SK-N-SH (cell line): ENCODE measurements at regions not wholly inside any gene's neighbourhood (a gene's known extent, or its start where the extent isn't known, plus 50 kb on each side); places are given as distances from the start of the nearest gene placed in this dataset.

Experiments used
- CTCF ChIA-PET: fragments of 300-600, 350-600 bp; formaldehyde crosslinking; extraction: SDS; loops from one replicate; lab custom pipeline; 2021; lab: Yijun Ruan, JAX
- POLR2A ChIA-PET: fragments of 350-600 bp; sonication (Branson Sonifier 250); formaldehyde crosslinking; extraction: SDS; loops from one replicate; lab custom pipeline; 2020; ENCODE audit warnings: antibody characterized with exemption, inconsistent platforms; lab: Yijun Ruan, JAX
- DNase-seq: peaks from one replicate; pipeline ENCODE4 v3.0.0; 2012
- H2AFZ ChIP-seq: fragments of 200-600 bp; sonication (generic); 2 replicates; pipeline ENCODE4 v1.8.1; 2016; ENCODE audit warnings: antibody characterized with exemption, mild to moderate bottlenecking, low read depth
- H3F3A ChIP-seq: fragments of 200-600 bp; sonication (generic); replicated peaks from 2 replicates; pipeline ENCODE3; 2016; ENCODE audit warnings: antibody characterized with exemption, mild to moderate bottlenecking; ENCODE audit not compliant: insufficient read depth
- H3K27ac ChIP-seq, 2 experiments: fragments of 200-500 bp in 1 of 2; fragments of 200-600 bp in 1 of 2; sonication (Bioruptor generic) in 1 of 2; sonication (generic), shearing (Covaris generic) in 1 of 2; 2 replicates each; pipeline versions ENCODE4 v1.5.1 to v1.6.1; 2014 to 2016; ENCODE audit warnings: low read depth in 2 of 2, inconsistent platforms in 1 of 2, low read length in 1 of 2, mild to moderate bottlenecking in 1 of 2, mixed read lengths in 1 of 2
- H3K27me3 ChIP-seq: fragments of 200-600 bp; sonication (generic), shearing (Covaris generic); 2 replicates; pipeline ENCODE4 v1.6.1; 2016; ENCODE audit warnings: mixed run types; ENCODE audit not compliant: insufficient read depth
- H3K36me3 ChIP-seq, 2 experiments: fragments of 200-500 bp in 1 of 2; fragments of 200-600 bp in 1 of 2; sonication (Bioruptor generic) in 1 of 2; sonication (generic) in 1 of 2; replicated peaks in 1 of 2; 2 replicates each; pipeline versions ENCODE3 to v1.5.1; 2014 to 2016; ENCODE audit warnings: low read length in 1 of 2, mild to moderate bottlenecking in 1 of 2; ENCODE audit not compliant: insufficient read depth in 2 of 2, control insufficient read depth in 1 of 2
- H3K4me1 ChIP-seq, 2 experiments: fragments of 200-500 bp in 1 of 2; fragments of 200-600 bp in 1 of 2; sonication (Bioruptor generic) in 1 of 2; sonication (generic), shearing (Covaris generic) in 1 of 2; 2 replicates each; pipeline versions ENCODE4 v1.5.1 to v1.6.1; 2014 to 2016; ENCODE audit warnings: low read depth in 1 of 2, low read length in 1 of 2, mixed run types in 1 of 2; ENCODE audit not compliant: insufficient read depth in 2 of 2, control insufficient read depth in 1 of 2
- H3K4me2 ChIP-seq: fragments of 200-600 bp; sonication (generic), shearing (Covaris generic); 2 replicates; pipeline ENCODE4 v1.6.1; 2017; ENCODE audit warnings: mixed run types
- H3K4me3 ChIP-seq, 2 experiments: fragments of 200-500 bp in 1 of 2; fragments of 200-600 bp in 1 of 2; sonication (Bioruptor generic) in 1 of 2; sonication (generic), shearing (Covaris generic) in 1 of 2; 2 replicates each; pipeline versions ENCODE4 v1.5.1 to v1.8.1; 2014 to 2016; ENCODE audit warnings: low read depth in 2 of 2, inconsistent platforms in 1 of 2, low read length in 1 of 2, mild to moderate bottlenecking in 1 of 2, mixed read lengths in 1 of 2, moderate library complexity in 1 of 2
- H3K79me2 ChIP-seq: fragments of 200-600 bp; sonication (generic); 2 replicates; pipeline ENCODE4 v1.8.1; 2017; ENCODE audit warnings: mild to moderate bottlenecking; ENCODE audit not compliant: insufficient read depth
- H3K9ac ChIP-seq: fragments of 200-600 bp; sonication (generic); 2 replicates; pipeline ENCODE4 v1.6.1; 2017; ENCODE audit warnings: mixed run types
- H3K9me2 ChIP-seq: fragments of 200-600 bp; sonication (generic); 2 replicates; pipeline ENCODE4 v1.6.1; 2017; ENCODE audit warnings: mixed run types
- H3K9me3 ChIP-seq: fragments of 200-600 bp; sonication (generic); 2 replicates; pipeline ENCODE4 v1.6.1; 2017; ENCODE audit warnings: mixed run types, mild to moderate bottlenecking, moderate library complexity
- H4K20me1 ChIP-seq: fragments of 200-600 bp; sonication (generic); 2 replicates; pipeline ENCODE4 v1.6.1; 2017; ENCODE audit warnings: mild to moderate bottlenecking, mixed run types; ENCODE audit not compliant: insufficient read depth
- CHD2 ChIP-seq: fragments of 150-350 bp; IDR thresholded peaks from 2 replicates; pipeline ENCODE4 v1.6.1; 2018; ENCODE audit warnings: low read length; ENCODE audit not compliant: partially characterized antibody
- EP300 ChIP-seq, 2 experiments: IDR thresholded peaks; 2 replicates each; pipeline versions ENCODE4 v1.4.0 to v1.6.1; 2012; ENCODE audit warnings: borderline replicate concordance in 1 of 2, low read depth in 1 of 2, low read length in 1 of 2
- FOSL2 ChIP-seq: IDR thresholded peaks from 2 replicates; pipeline ENCODE4 v1.4.0; 2012; ENCODE audit warnings: low read depth, mild to moderate bottlenecking, moderate library complexity, borderline replicate concordance
- GABPA ChIP-seq: IDR thresholded peaks from 2 replicates; pipeline ENCODE4 v1.4.0; 2012; ENCODE audit warnings: low read depth, mild to moderate bottlenecking
- GATA2 ChIP-seq: sonication (generic); formaldehyde crosslinking; IDR thresholded peaks from 2 replicates; pipeline ENCODE4 v1.5.0; 2020; ENCODE audit warnings: mild to moderate bottlenecking, missing genetic modification reagents
- IRF3 ChIP-seq: fragments of 150-350 bp; IDR thresholded peaks from 2 replicates; pipeline ENCODE4 v1.6.1; 2016; ENCODE audit warnings: mild to moderate bottlenecking, low read depth, low read length
- MAX ChIP-seq: IDR thresholded peaks from 2 replicates; pipeline ENCODE4 v1.4.0; 2012; ENCODE audit warnings: low read depth
- MXI1 ChIP-seq: IDR thresholded peaks from 2 replicates; pipeline ENCODE4 v1.6.1; 2012; ENCODE audit warnings: mild to moderate bottlenecking, low read depth, low read length, improper control_type of control experiment
- POLR2AphosphoS5 ChIP-seq: IDR thresholded peaks from 2 replicates; pipeline ENCODE4 v1.6.1; 2012; ENCODE audit warnings: low read depth, low read length
- RAD21 ChIP-seq: IDR thresholded peaks from 2 replicates; pipeline ENCODE4 v1.6.1; 2012; ENCODE audit warnings: mild to moderate bottlenecking, low read length
- RCOR1 ChIP-seq: fragments of 150-350 bp; IDR thresholded peaks from 2 replicates; pipeline ENCODE4 v1.6.1; 2017; ENCODE audit warnings: antibody characterized with exemption, low read length
- RXRA ChIP-seq: IDR thresholded peaks from 2 replicates; pipeline ENCODE4 v1.4.0; 2012; ENCODE audit warnings: low read depth, mild to moderate bottlenecking, borderline replicate concordance
- SMC3 ChIP-seq: IDR thresholded peaks from 2 replicates; pipeline ENCODE4 v1.6.1; 2012; ENCODE audit warnings: low read depth, low read length, improper control_type of control experiment
- TAF1 ChIP-seq: IDR thresholded peaks from 2 replicates; pipeline ENCODE4 v1.6.1; 2012; ENCODE audit warnings: low read depth, mild to moderate bottlenecking, low read length, moderate library complexity, borderline replicate concordance
- TCF12 ChIP-seq: IDR thresholded peaks from 2 replicates; pipeline ENCODE4 v1.4.0; 2012
- TEAD4 ChIP-seq: IDR thresholded peaks from 2 replicates; pipeline ENCODE4 v1.4.0; 2012; ENCODE audit warnings: mild to moderate bottlenecking, borderline replicate concordance; ENCODE audit not compliant: insufficient read depth
- WGBS: methylation state at CpG from one replicate; pipeline ENCODE4 v1.1.6; 2017; ENCODE audit warnings: low lambda C conversion rate; 5-methylcytosine and 5-hydroxymethylcytosine counted together
- TF ChIP-seq, protein P1 (sequence below): IDR thresholded peaks from 2 replicates; pipeline ENCODE4 v1.4.0; 2012; ENCODE audit warnings: low read depth, borderline replicate concordance
- TF ChIP-seq, protein P2 (sequence below): fragments of 200-600 bp; sonication (generic); IDR thresholded peaks from 2 replicates; pipeline ENCODE4 v1.6.1; 2017; ENCODE audit warnings: antibody characterized with exemption, mild to moderate bottlenecking, moderate library complexity

DNA sequence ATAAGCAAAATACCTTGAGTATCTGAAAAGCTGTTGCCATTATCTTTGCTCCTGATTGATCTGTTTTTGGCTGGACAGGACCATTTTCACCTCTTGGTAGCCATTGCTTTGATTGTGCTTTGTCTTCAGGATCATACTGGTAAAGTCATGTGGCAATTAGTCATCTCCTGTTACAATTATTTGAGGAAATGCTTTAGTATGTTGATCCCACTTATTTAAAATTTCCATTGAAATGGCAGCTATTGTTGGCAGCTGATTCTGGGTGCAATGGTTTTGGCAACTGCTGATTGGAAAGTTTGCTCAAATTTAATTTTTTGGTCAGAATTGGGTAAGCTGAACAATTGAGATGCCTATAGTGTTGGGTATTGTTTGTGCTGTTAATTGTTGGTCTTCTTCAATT is 238.3 kb upstream of the TLL1 start:
- Histone ChIP-seq H3K4me2 (no peak overlapping the region), H4K20me1 (no peaks in the 10 kb centered on the region), H3K79me2 (no peaks in the 10 kb centered on the region), H3K27ac (no peak overlapping the region), H3K27me3 (no peaks in the 10 kb centered on the region), H3K4me3 (no peak overlapping the region), H3K9ac (no peak overlapping the region), H3K9me3 (no peaks in the 10 kb centered on the region), H3K9me2 (no peaks in the 10 kb centered on the region), H3K36me3 (no peaks in the 10 kb centered on the region), H3K4me1 (no peaks in the 10 kb centered on the region; a peak in 1 of 4 replicates), H2AFZ (no peak overlapping the region), H3F3A (no peaks in the 10 kb centered on the region)
- CTCF ChIA-PET, result no interaction called here
- no peak for DNase-seq
- POLR2A ChIA-PET, result no interaction called here
- no peak for TF ChIP-seq RXRA

DNA sequence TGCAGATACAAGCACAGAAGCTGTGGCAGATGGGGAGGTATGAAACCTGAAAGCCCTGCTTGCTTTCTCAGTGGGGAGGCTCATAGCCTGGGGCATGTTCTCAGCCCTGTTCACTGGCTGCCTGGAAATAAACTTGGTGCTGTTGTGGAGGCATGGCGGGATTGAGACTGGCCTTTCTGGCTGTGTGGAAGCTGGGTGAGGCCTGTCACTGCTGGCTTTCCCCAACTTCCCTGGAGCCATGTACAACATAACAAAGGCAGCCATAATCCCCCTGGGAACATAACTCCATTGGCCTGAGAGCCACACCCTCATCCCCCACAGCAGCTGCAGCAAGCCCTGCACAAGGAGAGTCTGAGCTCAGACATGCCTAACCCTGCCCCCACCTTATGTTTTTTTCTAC is 237.7 kb upstream of the TLL1 start:
- Histone ChIP-seq H3K9ac (no peak overlapping the region), H2AFZ (no peak overlapping the region), H3K36me3 (no peaks in the 10 kb centered on the region), H3K27me3 (no peaks in the 10 kb centered on the region), H3K9me2 (no peaks in the 10 kb centered on the region), H3F3A (no peaks in the 10 kb centered on the region), H3K79me2 (no peaks in the 10 kb centered on the region), H3K9me3 (no peaks in the 10 kb centered on the region), H3K4me2 (no peak overlapping the region), H3K4me1 (no peaks in the 10 kb centered on the region; a peak in 1 of 4 replicates), H3K4me3 (no peak overlapping the region), H4K20me1 (no peaks in the 10 kb centered on the region), H3K27ac (no peak overlapping the region)
- ChIA-PET POLR2A (no interaction called here), CTCF (no interaction called here)
- no peak for DNase-seq
- no CpG with 5 or more reads among the region's 1 CpG for WGBS
- TF ChIP-seq GATA2 (CRISPR knock-in tag), result no peak
- no peak for TF ChIP-seq IRF3
- TF ChIP-seq, protein P1, sequence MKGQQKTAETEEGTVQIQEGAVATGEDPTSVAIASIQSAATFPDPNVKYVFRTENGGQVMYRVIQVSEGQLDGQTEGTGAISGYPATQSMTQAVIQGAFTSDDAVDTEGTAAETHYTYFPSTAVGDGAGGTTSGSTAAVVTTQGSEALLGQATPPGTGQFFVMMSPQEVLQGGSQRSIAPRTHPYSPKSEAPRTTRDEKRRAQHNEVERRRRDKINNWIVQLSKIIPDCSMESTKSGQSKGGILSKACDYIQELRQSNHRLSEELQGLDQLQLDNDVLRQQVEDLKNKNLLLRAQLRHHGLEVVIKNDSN, result no peak
- TF ChIP-seq SMC3, result no peak
- TF ChIP-seq MAX, result no peak
- TF ChIP-seq, protein P2, sequence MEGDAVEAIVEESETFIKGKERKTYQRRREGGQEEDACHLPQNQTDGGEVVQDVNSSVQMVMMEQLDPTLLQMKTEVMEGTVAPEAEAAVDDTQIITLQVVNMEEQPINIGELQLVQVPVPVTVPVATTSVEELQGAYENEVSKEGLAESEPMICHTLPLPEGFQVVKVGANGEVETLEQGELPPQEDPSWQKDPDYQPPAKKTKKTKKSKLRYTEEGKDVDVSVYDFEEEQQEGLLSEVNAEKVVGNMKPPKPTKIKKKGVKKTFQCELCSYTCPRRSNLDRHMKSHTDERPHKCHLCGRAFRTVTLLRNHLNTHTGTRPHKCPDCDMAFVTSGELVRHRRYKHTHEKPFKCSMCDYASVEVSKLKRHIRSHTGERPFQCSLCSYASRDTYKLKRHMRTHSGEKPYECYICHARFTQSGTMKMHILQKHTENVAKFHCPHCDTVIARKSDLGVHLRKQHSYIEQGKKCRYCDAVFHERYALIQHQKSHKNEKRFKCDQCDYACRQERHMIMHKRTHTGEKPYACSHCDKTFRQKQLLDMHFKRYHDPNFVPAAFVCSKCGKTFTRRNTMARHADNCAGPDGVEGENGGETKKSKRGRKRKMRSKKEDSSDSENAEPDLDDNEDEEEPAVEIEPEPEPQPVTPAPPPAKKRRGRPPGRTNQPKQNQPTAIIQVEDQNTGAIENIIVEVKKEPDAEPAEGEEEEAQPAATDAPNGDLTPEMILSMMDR, result no peak

DNA sequence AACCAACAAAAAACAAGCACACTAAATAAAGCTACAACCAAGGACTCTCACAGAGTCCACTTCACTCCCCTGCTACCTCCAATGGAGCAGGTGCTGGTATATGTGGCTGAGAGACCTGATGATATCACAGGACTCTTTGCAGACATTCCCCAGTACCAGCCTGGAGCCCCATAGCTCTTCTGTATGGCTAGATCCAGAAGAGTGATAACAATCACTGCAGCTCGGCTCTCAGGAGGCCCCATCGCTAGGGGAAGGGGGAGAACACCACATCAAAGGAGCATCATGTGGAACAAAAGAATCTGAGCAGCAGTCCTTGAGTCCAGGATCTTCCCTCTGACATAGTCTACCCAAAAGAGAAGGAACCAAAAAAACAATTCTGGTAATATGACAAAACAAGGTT is 237.1 kb upstream of the TLL1 start:
- 0% methylated on average over 2 of the region's 2 CpGs for WGBS
- TF ChIP-seq CHD2, result no peak
- TF ChIP-seq FOSL2, result no peak
- TF ChIP-seq RAD21, result no peak
- TF ChIP-seq TCF12, result no peak
- TF ChIP-seq IRF3, result no peak
- TF ChIP-seq RXRA, result no peak
- no peak for TF ChIP-seq TEAD4
- TF ChIP-seq TAF1, result no peak
- no peak for TF ChIP-seq EP300 (IDR thresholded peaks at IDR 0.05; ENCODE audit: borderline replicate concordance in 1 of 2, low read depth in 1 of 2, low read length in 1 of 2)
- TF ChIP-seq RCOR1, result no peak
- no peak for TF ChIP-seq GABPA
- TF ChIP-seq SMC3, result no peak
- TF ChIP-seq POLR2AphosphoS5, result no peak
- no peak for TF ChIP-seq MXI1

More for the DNA sequence above, 237.1 kb upstream of the TLL1 start:
- Histone ChIP-seq H3K4me2 (no peak overlapping the region), H3K36me3 (no peaks in the 10 kb centered on the region), H2AFZ (no peak overlapping the region), H3K9me3 (no peaks in the 10 kb centered on the region), H3K27me3 (no peaks in the 10 kb centered on the region), H3F3A (no peaks in the 10 kb centered on the region), H3K4me1 (no peaks in the 10 kb centered on the region; a peak in 1 of 4 replicates), H3K79me2 (no peaks in the 10 kb centered on the region), H3K4me3 (no peak overlapping the region), H4K20me1 (no peaks in the 10 kb centered on the region), H3K27ac (no peak overlapping the region), H3K9me2 (no peaks in the 10 kb centered on the region), H3K9ac (no peak overlapping the region)
- ChIA-PET CTCF (no interaction called here), POLR2A (no interaction called here)
- no peak for DNase-seq
